SK-N-SH (cell line): ENCODE measurements at regions not wholly inside any gene's neighbourhood (a gene's known extent, or its start where the extent isn't known, plus 50 kb on each side); places are given as distances from the start of the nearest gene placed in this dataset.

Experiments used
- CHD2 ChIP-seq: fragments of 150-350 bp; IDR thresholded peaks from 2 replicates; pipeline ENCODE4 v1.6.1; 2018; ENCODE audit warnings: low read length; ENCODE audit not compliant: partially characterized antibody
- CTCF ChIP-seq: fragments of 200-600 bp; sonication (generic); IDR thresholded peaks from 2 replicates; pipeline ENCODE4 v1.6.1; 2017; ENCODE audit warnings: antibody characterized with exemption, mild to moderate bottlenecking, moderate library complexity
- EP300 ChIP-seq, 2 experiments: IDR thresholded peaks; 2 replicates each; pipeline versions ENCODE4 v1.4.0 to v1.6.1; 2012; ENCODE audit warnings: borderline replicate concordance in 1 of 2, low read depth in 1 of 2, low read length in 1 of 2
- EZH2phosphoT487 ChIP-seq: fragments of 200-600 bp; sonication (generic); IDR thresholded peaks from 2 replicates; pipeline ENCODE4 v1.6.1; 2017; ENCODE audit warnings: low read depth, mixed run types, mild to moderate bottlenecking, antibody characterized with exemption, moderate library complexity, borderline replicate concordance
- GABPA ChIP-seq: IDR thresholded peaks from 2 replicates; pipeline ENCODE4 v1.4.0; 2012; ENCODE audit warnings: low read depth, mild to moderate bottlenecking
- MAX ChIP-seq: IDR thresholded peaks from 2 replicates; pipeline ENCODE4 v1.4.0; 2012; ENCODE audit warnings: low read depth
- POLR2AphosphoS5 ChIP-seq: IDR thresholded peaks from 2 replicates; pipeline ENCODE4 v1.6.1; 2012; ENCODE audit warnings: low read depth, low read length
- SIN3A ChIP-seq: IDR thresholded peaks from 2 replicates; pipeline ENCODE4 v1.6.1; 2012; ENCODE audit warnings: low read depth, mild to moderate bottlenecking, low read length, moderate library complexity, borderline replicate concordance
- TCF12 ChIP-seq: IDR thresholded peaks from 2 replicates; pipeline ENCODE4 v1.4.0; 2012
- TF ChIP-seq, protein P1 (sequence below): IDR thresholded peaks from 2 replicates; pipeline ENCODE4 v1.6.1; 2012; ENCODE audit warnings: mild to moderate bottlenecking, low read depth, low read length, moderate library complexity
- TF ChIP-seq, protein P2 (sequence below): IDR thresholded peaks from 2 replicates; pipeline ENCODE4 v1.4.0; 2012; ENCODE audit warnings: low read depth, borderline replicate concordance

DNA sequence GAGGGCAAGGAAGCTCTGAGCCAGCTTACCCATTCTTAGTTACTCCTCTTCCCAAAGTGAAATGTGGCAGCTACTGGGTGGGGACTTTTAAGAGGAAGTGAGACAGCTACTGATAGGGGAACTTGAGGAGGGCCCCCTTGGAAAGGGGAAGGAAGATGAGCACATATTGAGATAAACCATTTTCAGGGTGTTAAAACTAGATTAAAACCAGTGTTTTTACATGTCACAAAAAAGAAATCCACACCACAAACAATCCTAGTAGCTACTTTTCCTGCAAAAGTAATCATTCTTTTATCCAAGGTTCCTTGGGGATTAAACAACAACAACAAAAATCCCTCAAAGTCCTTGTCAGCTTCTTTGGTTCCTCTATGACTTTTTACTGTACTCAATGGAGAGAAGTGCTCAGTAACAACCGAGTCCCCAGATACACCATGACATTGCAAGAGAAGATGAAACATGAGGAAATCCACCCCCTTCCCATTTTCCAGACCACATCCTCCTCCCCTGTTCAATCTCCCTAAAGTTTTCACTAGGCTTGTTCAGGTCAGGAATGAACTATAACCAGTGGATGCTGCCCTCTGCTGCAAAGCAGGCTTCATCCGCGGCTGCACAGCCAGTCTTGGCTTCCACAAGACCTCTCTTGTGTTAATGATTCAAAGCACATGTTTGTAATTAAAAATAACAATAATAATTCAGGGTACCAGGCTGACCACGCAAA is 113.5 kb upstream of the TMEM164 start:
- TF ChIP-seq CTCF (0 out of 2 replicates have a peak, but pooled peaks have one; percentile 33), SIN3A (no peak), POLR2AphosphoS5 (no peak), EP300 (IDR thresholded peaks at IDR 0.05; ENCODE audit: borderline replicate concordance in 1 of 2, low read depth in 1 of 2, low read length in 1 of 2) (no peak), TCF12 (no peak), MAX (no peak), EZH2phosphoT487 (no peak), GABPA (no peak), CHD2 (no peak)
- TF ChIP-seq, protein P1, sequence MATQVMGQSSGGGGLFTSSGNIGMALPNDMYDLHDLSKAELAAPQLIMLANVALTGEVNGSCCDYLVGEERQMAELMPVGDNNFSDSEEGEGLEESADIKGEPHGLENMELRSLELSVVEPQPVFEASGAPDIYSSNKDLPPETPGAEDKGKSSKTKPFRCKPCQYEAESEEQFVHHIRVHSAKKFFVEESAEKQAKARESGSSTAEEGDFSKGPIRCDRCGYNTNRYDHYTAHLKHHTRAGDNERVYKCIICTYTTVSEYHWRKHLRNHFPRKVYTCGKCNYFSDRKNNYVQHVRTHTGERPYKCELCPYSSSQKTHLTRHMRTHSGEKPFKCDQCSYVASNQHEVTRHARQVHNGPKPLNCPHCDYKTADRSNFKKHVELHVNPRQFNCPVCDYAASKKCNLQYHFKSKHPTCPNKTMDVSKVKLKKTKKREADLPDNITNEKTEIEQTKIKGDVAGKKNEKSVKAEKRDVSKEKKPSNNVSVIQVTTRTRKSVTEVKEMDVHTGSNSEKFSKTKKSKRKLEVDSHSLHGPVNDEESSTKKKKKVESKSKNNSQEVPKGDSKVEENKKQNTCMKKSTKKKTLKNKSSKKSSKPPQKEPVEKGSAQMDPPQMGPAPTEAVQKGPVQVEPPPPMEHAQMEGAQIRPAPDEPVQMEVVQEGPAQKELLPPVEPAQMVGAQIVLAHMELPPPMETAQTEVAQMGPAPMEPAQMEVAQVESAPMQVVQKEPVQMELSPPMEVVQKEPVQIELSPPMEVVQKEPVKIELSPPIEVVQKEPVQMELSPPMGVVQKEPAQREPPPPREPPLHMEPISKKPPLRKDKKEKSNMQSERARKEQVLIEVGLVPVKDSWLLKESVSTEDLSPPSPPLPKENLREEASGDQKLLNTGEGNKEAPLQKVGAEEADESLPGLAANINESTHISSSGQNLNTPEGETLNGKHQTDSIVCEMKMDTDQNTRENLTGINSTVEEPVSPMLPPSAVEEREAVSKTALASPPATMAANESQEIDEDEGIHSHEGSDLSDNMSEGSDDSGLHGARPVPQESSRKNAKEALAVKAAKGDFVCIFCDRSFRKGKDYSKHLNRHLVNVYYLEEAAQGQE, result no peak
- TF ChIP-seq, protein P2, sequence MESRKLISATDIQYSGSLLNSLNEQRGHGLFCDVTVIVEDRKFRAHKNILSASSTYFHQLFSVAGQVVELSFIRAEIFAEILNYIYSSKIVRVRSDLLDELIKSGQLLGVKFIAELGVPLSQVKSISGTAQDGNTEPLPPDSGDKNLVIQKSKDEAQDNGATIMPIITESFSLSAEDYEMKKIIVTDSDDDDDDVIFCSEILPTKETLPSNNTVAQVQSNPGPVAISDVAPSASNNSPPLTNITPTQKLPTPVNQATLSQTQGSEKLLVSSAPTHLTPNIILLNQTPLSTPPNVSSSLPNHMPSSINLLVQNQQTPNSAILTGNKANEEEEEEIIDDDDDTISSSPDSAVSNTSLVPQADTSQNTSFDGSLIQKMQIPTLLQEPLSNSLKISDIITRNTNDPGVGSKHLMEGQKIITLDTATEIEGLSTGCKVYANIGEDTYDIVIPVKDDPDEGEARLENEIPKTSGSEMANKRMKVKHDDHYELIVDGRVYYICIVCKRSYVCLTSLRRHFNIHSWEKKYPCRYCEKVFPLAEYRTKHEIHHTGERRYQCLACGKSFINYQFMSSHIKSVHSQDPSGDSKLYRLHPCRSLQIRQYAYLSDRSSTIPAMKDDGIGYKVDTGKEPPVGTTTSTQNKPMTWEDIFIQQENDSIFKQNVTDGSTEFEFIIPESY, result no peak
